ENCODE measurements at regions not wholly inside any gene's neighbourhood (a gene's known extent, or its start where the extent isn't known, plus 50 kb on each side); places are given as distances from the start of the nearest gene placed in this dataset.

- Histone ChIP-seq H3K27ac (no peak overlapping the region), H3K4me3 (no peak overlapping the region), H3K4me1 (no peaks in the 10 kb centered on the region), H3K4me2 (no peak overlapping the region), H3K9me3 (no peaks in the 10 kb centered on the region)
- DNase-seq (ENCODE audit: low read depth in 1 of 2, low spot score in 1 of 2) (no peak), ATAC-seq (no peak), FAIRE-seq (no peak)
- ChIA-PET CTCF (interaction anchor here (1.5 kb wide), 2 partner anchors 9 to 178 kb away, joined by 4 to 7 read pairs; no protein-coding TSS in a partner anchor), POLR2A (no interaction called here)
- TF ChIP-seq NR3C1 (IDR thresholded peaks at IDR 0.05) (no peak), ZNF302 (CRISPR knock-in tag; IDR thresholded peaks at IDR 0.05) (no peak), KDM1A (IDR thresholded peaks at IDR 0.05; ENCODE audit: low read depth) (no peak), GATA3 (IDR thresholded peaks at IDR 0.05; ENCODE audit: borderline replicate concordance) (no peak), ZC3H11A (IDR thresholded peaks at IDR 0.05) (no peak)
- 5% methylated on average over 3 of the region's 3 CpGs for WGBS (ENCODE audit: missing lambda C conversion rate)
Observed at GRCh38 chr12:4099276-4099675, 174.3 kb upstream of the CCND2 start.

- DNase-seq (ENCODE audit: low read depth in 1 of 2, low spot score in 1 of 2): no peak
- Histone ChIP-seq H3K27ac (no peak overlapping the region), H3K9me3 (no peaks in the 10 kb centered on the region), H3K4me3 (no peak overlapping the region), H3K4me1 (no peaks in the 10 kb centered on the region), H3K4me2 (no peak overlapping the region)
- no peak for TF ChIP-seq TFCP2L1 (CRISPR knock-in tag; IDR thresholded peaks at IDR 0.05)
- TF ChIP-seq CBX2 (IDR thresholded peaks at IDR 0.05; ENCODE audit: borderline replicate concordance, low read depth): no peak
- TF ChIP-seq PHF8 (IDR thresholded peaks at IDR 0.05; ENCODE audit: borderline replicate concordance, low read depth): no peak
- no peak for TF ChIP-seq GATA3 (IDR thresholded peaks at IDR 0.05; ENCODE audit: borderline replicate concordance)
- TF ChIP-seq EHF (CRISPR knock-in tag; IDR thresholded peaks at IDR 0.05): no peak
- TF ChIP-seq KDM5A (IDR thresholded peaks at IDR 0.05): no peak
- TF ChIP-seq RAD21 (conservative IDR thresholded peaks at IDR 0.05 in 1 of 2, IDR thresholded peaks at IDR 0.05 in 1 of 2): no peak
- TF ChIP-seq RFX5 (IDR thresholded peaks at IDR 0.05): no peak
- TF ChIP-seq ESRRA (IDR thresholded peaks at IDR 0.05; ENCODE audit: borderline replicate concordance, low read length): no peak
- TF ChIP-seq PBX3 (IDR thresholded peaks at IDR 0.05): no peak
- no peak for FAIRE-seq
- 20% methylated on average over 5 of the region's 5 CpGs for WGBS (ENCODE audit: missing lambda C conversion rate)
- no peak for ATAC-seq
- CTCF ChIA-PET: no interaction called here
- POLR2A ChIA-PET: no interaction called here
Observed at GRCh38 chr12:4091016-4091743, 182.4 kb upstream of the CCND2 start.

GRCh38 chr12:4089956-4090355, 183.6 kb upstream of the CCND2 start:
- CTCF ChIA-PET: interaction anchor here (0.8 to 1.1 kb wide), 2 partner anchors 18 to 21 kb away, joined by 3 read pairs; no protein-coding TSS in a partner anchor
- 14% methylated on average over 3 of the region's 3 CpGs for WGBS (ENCODE audit: missing lambda C conversion rate)
- no peaks in the 10 kb centered on the region for H3K4me1 ChIP-seq
- H3K27ac ChIP-seq: no peak overlapping the region
- POLR2A ChIA-PET: no interaction called here
- H3K9me3 ChIP-seq: no peaks in the 10 kb centered on the region
- TF ChIP-seq GATA3 (IDR thresholded peaks at IDR 0.05; ENCODE audit: borderline replicate concordance) (no peak), POLR2A (IDR thresholded peaks at IDR 0.05; ENCODE audit: low read length) (no peak), EHF (CRISPR knock-in tag; IDR thresholded peaks at IDR 0.05) (no peak), E2F6 (IDR thresholded peaks at IDR 0.05; ENCODE audit: borderline replicate concordance, low read depth) (no peak), NR3C1 (IDR thresholded peaks at IDR 0.05) (no peak), HEYL (CRISPR knock-in tag; IDR thresholded peaks at IDR 0.05) (no peak), HMGXB4 (CRISPR knock-in tag; IDR thresholded peaks at IDR 0.05; ENCODE audit: borderline replicate concordance) (no peak), FOSB (CRISPR knock-in tag; IDR thresholded peaks at IDR 0.05) (no peak), NFE2L2 (conservative IDR thresholded peaks at IDR 0.05; ENCODE audit: low read length) (no peak)
- FAIRE-seq (no peak), DNase-seq (ENCODE audit: low read depth in 1 of 2, low spot score in 1 of 2) (no peak), ATAC-seq (no peak)
- no peak overlapping the region for H3K4me3 ChIP-seq
- no peak overlapping the region for H3K4me2 ChIP-seq
